ENCODE measurements at regions not wholly inside any gene's neighbourhood (a gene's known extent, or its start where the extent isn't known, plus 50 kb on each side); places are given as distances from the start of the nearest gene placed in this dataset.

DNA sequence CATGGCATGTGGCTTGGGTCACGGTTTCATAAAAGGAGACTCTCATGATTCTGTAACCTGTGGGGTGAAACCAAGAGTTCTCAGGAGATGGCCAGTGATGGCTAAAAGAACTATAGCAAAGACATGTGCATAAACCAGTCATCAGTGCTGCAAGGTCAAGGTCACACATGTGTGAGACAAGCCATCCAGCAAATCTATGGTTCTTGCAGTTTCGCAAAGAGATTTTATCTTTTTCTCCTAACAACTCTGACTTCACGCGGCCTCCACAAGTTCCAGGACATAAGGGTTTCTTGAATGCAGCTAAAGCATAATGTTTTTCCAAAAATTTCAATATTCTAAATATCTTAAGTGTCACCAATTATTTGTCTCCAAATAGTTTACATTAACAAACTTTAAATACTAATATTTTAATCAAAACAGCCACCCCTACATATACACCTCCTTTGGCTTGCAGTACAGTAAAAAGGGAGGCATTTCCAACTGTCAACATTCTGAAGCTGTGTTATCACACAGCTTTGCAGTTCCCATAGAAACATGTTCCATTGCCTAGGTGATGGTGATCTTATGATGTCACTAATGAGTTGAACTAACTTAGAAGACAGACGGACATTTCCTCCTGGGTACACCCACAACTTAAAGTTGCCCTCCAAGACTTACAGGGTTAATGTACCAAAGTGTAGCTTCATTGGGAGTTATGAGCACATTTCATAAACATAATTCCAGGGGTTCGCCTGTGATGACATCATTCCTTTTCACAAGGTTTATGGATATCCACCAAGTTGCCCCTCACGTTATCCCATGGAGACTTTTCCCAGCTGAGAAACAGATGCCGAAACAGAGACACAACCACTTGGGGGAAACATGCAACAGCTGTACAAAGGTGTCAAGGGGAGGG lies 250.9 kb upstream of the PDE10A start:
- TF ChIP-seq CTCF (IDR thresholded peaks at IDR 0.05) (no peak), POLR2A (IDR thresholded peaks at IDR 0.05) (no peak)

Measured in uterus (tissue), 2 donors.